ENCODE measurements at regions not wholly inside any gene's neighbourhood (a gene's known extent, or its start where the extent isn't known, plus 50 kb on each side); places are given as distances from the start of the nearest gene placed in this dataset.
"Not testable (repeated sequence)": the region's sequence is repeated elsewhere in the genome, so short reads cannot be mapped to it uniquely, and the experiment has no call there.

DNA sequence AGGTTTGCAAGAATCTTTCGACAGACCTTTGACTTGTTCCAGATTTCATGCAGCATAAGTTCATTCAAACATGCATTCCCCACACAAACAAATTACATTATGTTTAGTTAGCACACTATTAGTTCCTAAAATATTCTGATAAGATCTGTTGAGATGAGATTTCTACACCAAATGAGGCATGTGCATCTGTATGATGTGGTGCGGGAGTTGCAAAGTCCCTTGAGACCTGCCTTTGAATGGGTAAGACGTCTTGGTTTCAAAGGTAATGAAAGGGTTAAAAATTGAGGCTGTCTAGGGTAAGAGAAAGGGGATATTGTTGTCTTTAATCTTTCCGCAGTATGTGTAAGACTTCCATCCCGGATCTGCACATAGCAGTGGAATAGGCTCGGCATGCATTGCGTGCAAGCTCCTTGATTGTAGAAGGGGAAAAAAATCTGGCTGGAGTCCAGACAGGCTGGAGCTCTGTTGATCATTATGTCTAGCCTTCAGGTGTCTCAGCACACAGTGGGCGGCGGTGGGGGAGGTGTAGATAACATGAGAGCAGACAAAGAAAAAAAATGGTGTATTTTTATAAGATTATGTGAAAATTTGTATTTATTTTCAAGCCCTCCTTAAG, 296.6 kb downstream of the PTPRC start:
- FAIRE-seq: no peak

DNA sequence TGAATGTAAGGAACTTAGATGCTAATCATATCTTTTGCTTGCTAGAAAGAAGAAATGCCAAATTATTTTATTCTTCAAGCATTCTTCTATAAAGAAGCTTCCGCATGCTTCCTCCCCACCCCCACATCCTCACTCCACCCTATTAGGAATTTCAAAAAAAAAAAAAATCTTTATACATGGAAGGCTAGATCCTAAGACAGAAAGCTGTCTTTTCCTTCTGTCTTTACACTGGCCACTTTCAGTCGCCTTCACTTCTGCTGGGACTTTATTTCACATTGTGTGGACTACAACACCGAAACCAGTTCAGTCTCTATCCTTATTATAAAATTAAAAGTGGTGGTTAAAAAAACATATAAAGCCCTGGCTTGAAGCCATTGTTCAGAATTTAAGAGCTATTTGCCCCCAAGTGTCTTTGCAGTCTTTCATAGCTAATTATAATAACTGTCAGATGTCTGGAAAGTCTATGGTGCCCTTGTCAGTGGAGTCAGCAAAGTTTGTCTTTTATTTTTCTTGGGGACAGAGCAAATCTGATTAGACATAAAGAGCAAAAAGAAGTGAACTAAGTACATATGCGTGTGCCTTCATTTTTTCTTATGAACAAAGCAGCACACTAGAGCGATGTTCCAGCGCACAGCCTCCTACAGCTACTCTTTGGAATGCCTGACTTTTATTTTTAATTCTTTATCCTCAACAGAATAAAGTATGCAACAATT, 297.7 kb downstream of the PTPRC start:
- FAIRE-seq: no peak

DNA sequence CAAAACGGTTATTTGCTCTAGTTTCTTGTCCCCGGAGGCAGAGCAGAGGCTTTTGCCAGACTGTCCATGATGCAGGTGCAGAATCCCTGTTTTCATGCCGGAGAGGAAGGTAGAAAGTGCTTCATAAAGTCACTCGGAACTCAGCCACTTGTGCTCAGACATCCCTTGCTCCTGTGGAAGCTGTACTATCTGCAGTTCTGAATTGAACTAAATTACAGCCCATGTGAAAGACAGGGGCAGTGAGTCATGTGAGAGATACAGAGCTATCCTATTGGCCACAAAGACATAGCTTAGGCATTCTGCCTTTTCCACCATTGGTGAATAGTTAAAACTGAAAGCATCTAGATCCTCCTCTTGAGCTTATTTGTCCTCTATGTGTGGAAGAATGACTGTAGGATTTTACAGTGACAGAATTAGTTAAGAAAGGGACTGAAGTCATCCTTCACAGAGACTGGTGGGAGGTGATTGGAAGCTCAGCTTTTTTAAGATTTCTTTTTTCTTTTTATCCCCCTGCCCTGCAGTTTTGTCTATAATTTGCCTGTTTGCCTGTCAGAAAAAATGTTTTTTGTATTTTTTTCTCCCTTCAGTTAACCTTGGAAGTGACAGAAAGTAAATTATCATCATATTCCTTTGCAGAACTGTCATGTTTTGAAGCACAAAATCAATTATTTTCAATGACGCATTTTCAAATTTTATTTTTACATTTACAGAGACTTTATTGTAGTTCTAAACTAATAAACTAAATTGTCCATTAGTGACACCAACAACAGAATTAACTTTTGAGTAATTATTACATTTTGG, 298.6 kb downstream of the PTPRC start:
- peak; percentile 81 for FAIRE-seq

DNA sequence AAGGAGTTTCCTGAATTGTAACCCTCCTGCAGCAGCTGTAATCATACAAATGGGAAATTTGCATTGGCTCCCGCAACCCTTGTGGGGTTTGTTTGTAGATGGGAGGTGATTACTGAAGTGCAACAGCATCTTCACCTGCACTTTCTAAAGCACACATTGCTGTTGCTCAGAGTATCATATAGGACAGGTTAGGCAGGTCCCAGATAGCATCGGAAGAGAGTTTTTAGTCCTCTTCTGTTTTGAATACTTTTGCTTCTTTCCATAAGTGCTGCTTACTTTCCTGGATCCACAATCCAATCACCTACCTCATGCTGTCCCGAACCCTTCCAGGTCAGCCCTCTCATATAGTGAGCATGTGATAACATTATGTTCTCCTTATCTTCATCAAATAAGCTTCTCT, 300.4 kb downstream of the PTPRC start:
- no peak for FAIRE-seq

DNA sequence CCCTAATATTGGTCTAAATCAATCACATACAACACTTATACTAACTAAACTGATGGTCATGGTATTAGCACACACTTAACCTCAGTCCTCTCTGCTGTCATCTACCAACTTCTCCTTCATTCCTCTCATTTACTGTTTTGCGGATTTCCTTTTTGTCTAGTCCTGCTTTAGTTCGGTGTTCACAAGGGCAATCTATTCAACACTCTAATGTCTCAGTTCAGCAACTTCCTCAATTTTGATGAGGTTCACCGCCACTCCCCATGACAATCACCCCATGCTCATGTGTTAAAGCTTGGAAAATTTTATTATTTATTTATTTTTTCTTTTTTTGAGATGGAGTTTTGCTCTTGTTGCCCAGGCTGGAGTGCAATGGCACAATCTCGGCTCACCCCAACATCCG, 301.1 kb downstream of the PTPRC start:
- FAIRE-seq: no peak

- FAIRE-seq: no peak
Measured at GRCh38 chr1:198942466-198942865, 303.6 kb downstream of the PTPRC start.

DNA sequence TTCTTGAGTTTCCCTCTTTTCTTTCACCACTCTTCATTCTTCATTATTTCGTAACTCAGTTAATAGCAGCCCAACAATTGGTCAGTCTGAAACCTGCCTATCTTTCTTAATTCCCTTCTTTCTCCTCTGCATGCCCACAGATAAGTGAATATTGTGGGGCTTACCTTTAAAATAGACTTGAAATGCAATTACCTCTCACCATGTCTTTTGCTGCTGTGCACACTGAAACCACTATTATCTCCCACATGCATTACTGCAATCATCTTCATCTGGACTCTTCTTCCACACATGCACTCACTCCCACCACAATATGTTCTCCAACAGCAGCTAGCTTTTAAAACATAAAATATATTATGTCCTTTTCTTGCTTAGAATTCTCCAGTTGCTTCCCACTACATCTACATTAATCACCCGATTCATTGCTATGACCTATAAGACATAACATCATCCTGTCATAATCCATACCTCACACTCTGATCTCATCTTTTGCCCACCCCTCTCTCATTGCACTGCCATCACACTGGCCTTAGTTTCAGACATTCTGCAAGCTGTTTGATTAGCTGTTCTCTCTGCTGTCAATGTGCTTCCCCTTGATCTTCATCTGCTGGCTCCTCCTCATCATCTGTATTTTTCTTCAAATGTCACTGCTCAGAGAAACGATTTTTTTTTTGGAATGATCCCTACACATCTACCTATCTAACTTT, 304.8 kb downstream of the PTPRC start:
- no peak for FAIRE-seq

DNA sequence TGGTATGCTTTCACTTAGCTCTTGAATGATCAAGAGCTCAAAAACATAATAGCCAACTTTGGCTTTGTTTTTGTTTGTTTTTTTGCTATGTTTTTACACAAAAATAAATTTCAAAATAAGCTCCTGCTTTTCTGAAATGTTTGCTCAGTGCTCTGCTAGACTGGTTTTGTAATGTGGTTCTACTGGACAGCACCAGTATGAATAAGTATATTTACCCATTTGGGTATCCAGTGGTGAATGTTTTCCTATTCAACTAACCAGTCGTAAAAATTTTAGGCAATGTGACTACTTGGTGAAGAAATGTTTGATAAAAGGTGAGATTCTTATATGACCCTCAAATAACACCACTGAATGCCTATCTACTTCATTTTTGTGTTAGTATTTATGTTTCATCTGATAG, 308.6 kb downstream of the PTPRC start:
- FAIRE-seq: no peak

DNA sequence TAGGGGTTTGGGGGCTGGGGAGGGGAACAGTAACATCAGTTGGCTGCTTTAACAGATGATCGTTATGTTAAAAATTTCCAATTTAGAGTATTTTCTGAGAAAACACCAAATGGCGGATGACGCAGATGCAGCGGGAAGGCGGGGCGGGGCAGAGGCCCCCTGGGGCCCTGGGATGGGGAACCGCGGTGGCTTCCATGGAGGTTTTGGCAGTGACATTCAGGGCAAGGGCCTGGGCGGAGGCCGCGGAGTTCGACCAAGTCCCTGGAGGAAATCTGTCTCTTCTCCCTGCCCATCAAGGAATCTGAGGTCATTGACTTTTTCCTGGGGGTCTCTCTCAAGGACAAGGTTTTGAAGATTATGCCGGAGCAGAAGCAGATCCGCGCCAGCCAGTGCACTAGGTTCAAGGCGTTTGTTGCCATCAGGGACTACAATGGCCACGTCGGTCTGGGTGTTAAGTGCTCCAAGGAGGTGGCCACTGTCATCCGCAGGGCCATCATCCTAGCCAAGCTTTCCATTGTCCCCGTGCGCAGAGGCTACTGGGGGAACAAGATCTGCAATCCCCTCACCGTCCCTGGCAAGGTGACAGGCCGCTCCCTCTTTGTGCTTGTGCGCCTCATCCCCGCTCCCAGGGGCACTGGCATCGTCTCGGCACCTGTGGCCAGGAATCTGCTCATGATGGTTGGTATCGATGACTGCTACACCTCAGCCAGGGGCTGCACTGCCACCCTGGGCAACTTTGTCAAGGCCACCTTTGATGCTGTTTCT, 310.2 kb downstream of the PTPRC start:
- no peak for FAIRE-seq

DNA sequence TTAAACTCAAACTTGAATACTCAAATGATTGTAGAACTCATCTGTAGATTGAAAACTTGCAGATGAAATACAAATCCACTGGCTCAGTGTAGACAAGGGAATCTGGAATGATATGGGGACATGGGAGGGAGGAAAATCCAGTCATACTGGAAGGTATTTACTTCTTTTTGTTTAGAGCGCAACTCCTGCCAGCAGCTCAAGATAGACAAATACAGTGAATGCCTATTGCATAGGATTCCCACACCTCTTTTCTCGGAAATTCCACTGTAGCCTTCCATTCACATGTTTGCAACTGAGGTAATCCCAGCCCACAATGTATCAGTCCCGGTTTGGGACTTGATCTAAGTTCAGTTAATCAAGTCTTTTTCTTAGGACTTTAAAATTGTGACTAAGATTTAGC, 311.2 kb downstream of the PTPRC start:
- FAIRE-seq: no peak

DNA sequence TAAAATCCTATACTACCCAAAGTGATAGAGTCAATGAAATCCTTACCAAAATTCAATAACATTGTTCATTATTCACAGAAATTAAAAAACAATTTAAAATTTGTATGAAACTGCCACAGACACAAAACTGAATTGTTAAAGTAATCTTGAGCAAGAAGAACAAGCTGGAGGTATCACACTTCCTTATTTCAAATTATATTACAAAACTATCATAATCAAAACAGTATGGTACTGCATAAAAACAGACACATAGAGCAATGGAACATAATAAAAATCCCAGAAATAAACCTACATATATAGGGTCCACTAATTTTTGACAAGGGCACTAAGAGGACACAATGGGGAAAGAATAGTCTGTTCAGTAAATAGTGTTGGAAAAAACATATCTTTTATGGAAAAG, 316.2 kb downstream of the PTPRC start:
- FAIRE-seq: no peak

GRCh38 chr1:198957044-198957443, 318.2 kb downstream of the PTPRC start:
- no peak for FAIRE-seq

DNA sequence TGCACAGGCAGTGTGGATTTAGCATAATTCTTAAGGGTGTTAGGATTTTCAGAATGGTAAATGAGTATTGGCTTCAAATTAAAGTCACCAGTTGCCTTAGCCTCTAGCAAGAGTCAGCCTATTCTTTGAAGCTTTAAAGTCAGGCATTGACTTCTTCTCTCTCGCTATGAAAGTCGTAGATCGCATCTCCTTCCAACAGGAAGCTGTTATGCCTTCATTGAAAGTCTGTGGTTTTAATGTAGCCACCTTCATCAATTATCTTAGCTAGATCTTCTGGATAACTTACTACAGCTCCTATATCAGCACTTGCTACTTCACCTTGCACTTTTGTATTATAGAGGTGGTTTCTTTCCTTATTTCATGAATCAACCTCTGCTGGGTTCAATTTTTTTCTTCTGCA, 320.2 kb downstream of the PTPRC start:
- FAIRE-seq: no peak

DNA sequence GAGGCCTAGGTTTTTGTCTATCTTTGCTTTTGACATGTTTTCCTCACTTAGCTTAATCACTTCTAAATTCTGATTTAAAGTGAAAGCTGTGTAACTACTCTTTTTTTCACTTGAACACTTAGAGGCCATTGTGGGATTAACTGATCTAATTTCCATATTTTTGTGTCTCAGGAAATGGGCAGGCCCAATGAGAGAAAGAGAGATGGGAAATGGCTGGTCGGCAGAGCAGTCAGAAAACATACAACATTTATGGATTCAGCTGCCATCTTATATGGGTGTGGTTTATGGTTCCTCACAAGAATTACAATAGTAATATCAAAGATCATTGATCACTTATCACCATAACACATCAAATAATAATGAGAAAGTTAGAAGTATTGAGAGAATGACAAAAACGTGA, 320.8 kb downstream of the PTPRC start:
- FAIRE-seq: no peak

DNA sequence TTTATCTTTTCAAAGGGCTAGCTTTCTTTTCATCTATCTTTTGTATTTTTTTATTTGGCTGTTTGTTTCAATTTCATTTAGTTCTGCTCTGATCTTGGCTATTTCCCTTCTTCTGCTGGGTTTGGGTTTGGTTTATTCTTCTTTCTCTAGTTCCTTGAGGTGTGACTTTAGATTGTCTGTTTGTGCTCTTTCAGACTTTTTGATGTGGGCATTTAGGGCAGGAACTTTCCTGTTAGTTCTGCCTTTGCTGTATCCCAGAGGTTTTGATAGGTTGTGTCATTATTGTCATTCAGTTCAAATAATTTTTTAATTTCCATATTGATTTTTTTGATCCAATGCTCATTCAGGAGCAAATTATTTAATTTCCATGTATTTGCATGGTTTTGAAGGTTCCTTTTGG, 325.0 kb downstream of the PTPRC start:
- not testable (repeated sequence) for FAIRE-seq

DNA sequence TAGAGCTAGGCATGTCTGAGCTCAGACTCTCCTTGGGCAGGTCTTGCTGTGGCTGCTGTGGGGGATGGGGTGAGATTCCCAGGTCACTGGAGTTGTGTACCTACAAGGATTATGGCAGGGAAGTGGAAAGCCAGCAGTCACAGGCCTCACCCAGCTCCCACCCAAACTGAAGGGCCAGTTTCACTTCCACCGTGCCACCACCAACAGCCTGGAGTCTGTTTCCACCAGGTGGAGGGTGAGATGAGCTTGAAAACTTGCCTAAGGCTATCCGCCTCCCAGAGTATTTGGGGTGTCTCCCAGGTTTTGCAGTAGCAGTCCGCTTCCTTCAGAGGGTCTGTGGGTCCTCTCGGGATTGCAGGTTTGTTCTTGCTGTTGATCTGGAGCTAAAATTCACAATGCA, 327.7 kb downstream of the PTPRC start:
- no peak for FAIRE-seq

DNA sequence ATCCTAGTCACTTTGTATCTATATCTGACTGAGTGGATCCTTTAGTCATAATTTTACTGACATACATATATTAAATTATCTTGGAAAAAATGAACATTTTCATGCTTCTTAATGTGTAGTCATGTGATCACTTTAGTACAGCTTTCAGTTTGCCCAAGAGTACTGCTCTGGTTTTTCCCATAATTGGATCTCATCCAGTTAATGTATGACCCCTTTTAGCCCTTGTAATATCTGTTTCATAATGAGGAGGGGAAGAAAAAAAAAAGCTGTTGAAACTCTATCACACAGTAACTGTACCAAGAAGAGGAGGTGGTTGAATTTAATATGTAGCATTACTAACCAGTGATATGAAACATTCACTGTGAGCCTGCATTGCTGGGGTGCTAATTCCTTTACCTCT, 328.7 kb downstream of the PTPRC start:
- FAIRE-seq: no peak

GRCh38 chr1:198968866-198969265, 330.0 kb downstream of the PTPRC start:
- FAIRE-seq: no peak

DNA sequence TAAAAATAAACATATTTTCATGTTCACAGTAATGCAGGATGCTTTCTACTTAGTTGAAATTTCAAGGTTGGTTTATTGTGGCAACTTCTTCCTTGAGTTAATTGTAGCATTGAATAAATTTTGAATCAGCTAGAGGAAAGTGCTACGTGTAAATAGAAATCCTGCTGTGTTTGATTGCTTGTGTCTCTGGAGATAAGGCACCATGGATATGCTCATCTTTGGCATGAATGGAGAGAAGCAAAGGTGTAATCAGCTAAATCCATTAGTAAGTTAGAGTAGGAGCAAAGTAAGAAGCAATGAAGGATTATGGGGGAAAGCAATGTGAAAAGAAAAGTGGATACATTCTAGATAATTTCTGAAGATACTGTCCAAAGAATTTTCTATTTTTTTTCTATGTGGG, 331.1 kb downstream of the PTPRC start:
- FAIRE-seq: no peak

DNA sequence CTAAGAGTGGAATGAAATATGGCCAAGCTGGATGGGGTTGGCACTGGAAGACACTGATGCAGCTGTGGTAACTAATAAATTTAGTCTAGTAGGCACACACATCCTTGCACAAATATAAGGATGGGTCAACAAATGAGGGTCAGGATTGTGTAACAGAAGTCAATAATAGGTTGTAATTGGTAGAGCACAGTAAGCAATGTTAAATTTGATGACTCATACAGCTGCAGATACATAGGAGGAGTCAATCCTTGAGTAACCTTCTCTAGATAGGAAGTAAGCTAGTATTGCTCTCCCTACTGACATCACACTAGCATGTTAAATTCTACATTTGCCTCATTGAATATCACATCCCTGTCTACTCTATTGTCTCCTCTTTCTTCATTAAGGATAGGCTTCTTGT, 332.1 kb downstream of the PTPRC start:
- FAIRE-seq: no peak

DNA sequence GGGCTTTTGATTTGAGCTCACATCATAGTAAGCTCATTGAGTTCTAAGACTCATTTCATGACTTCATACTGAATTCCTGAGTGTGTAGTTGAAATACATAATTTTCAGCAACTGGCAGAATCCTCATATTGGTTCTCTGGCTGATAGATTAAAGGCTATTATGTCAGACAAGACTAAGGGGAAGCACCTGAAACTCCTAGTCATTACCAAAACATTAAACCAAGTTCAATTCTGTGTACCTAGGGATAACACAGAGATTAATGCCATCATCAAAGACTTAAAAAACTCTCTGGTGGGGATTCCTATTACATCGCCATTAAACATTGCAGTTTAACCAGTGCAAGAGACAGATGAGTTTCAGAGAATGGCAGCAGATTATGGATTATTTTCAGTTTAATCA, 339.1 kb downstream of the PTPRC start:
- FAIRE-seq: no peak

GRCh38 chr1:198978523-198978922, 339.7 kb downstream of the PTPRC start:
- no peak for FAIRE-seq

DNA sequence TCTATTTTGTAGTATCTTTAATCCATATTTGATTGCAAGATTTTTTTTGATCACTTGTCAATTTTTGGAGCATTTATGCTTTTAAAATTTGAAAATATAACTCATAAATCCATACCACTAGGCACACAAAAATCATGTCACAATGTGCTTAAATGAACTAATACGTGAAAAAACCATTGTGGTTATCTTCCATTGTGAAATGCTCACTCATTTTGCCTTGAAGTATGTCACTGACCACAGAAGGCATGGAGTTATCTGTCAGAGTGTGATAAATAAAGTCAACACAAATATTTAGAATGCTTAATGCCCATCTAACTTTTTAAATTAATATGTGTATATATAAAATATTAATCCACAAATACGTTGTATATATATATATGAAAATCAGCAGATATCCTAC, 347.2 kb downstream of the PTPRC start:
- no peak for FAIRE-seq
